Lung (tissue), 11 donors: ENCODE measurements at regions not wholly inside any gene's neighbourhood (a gene's known extent, or its start where the extent isn't known, plus 50 kb on each side); places are given as distances from the start of the nearest gene placed in this dataset.
"Not testable (repeated sequence)": the region's sequence is repeated elsewhere in the genome, so short reads cannot be mapped to it uniquely, and the experiment has no call there.

ENCODE experiments used
- ATAC-seq: fragments of 200-7000 bp; cut with Tn5 transposase; one replicate; pipeline ENCODE4 v1.9.1; 2020; ENCODE audit warnings: moderate number of reproducible peaks; ENCODE audit not compliant: insufficient read depth, low FRiP score
- DNase-seq, 3 donors: peaks; one replicate each; pipeline ENCODE4 v3.0.0-alpha.2; 2013 to 2017
- H3K27ac ChIP-seq, 2 donors: one replicate each; pipeline ENCODE4 v1.5.1; 2013; ENCODE audit warnings: mild to moderate bottlenecking in 2 of 2, moderate library complexity in 2 of 2, control low read depth in 1 of 2, inconsistent platforms in 1 of 2, low read depth in 1 of 2, low read length in 1 of 2
- H3K27me3 ChIP-seq, 3 donors: one replicate each; pipeline ENCODE4 v1.5.1; 2013; ENCODE audit warnings: low read length in 2 of 3; ENCODE audit not compliant: control insufficient read depth in 3 of 3, insufficient read depth in 3 of 3
- H3K36me3 ChIP-seq, 4 donors: one replicate each; pipeline ENCODE4 v1.5.1; 2013; ENCODE audit warnings: low read length in 4 of 4, mild to moderate bottlenecking in 1 of 4, moderate library complexity in 1 of 4; ENCODE audit not compliant: control insufficient read depth in 4 of 4, insufficient read depth in 4 of 4
- H3K4me1 ChIP-seq, 5 donors: one replicate each; pipeline ENCODE4 v1.5.1; 2013; ENCODE audit warnings: low read length in 5 of 5, mild to moderate bottlenecking in 2 of 5, moderate library complexity in 1 of 5; ENCODE audit not compliant: control insufficient read depth in 5 of 5, insufficient read depth in 5 of 5
- H3K4me3 ChIP-seq: one replicate; pipeline ENCODE4 v1.5.1; 2013; ENCODE audit warnings: mild to moderate bottlenecking, control low read depth, moderate library complexity
- H3K9ac ChIP-seq, 2 donors: one replicate each; pipeline ENCODE4 v1.5.1; 2013; ENCODE audit warnings: low read length in 2 of 2, control low read depth in 1 of 2; ENCODE audit not compliant: insufficient read depth in 1 of 2
- H3K9me3 ChIP-seq, 4 donors: one replicate each; pipeline ENCODE4 v1.5.1; 2013; ENCODE audit warnings: low read length in 3 of 4, mild to moderate bottlenecking in 1 of 4, moderate library complexity in 1 of 4; ENCODE audit not compliant: control insufficient read depth in 4 of 4, insufficient read depth in 3 of 4
- CTCF ChIP-seq: IDR thresholded peaks from 2 replicates; pipeline ENCODE4 v1.5.1; 2012; ENCODE audit warnings: mild to moderate bottlenecking; ENCODE audit errors: control extremely low read depth, extremely low read depth
- WGBS, 2 donors: extraction: QIAGEN DNeasy Blood & Tissue Kit; methylation state at CpG; one replicate each; pipeline ENCODE4 v1.1.7; 2013; 5-methylcytosine and 5-hydroxymethylcytosine counted together
- donor health status: control.
- donor health status: control.
- donor health status: Bipolar disorder and iron deficiency.
- donor health status: healthy.
- donor health status: DM: yes; HTN: yes; CAD: no.

GRCh38 chr2:65896446-65896845, 464.0 kb upstream of the SPRED2 start:
- ATAC-seq: no peak
- 94 to 95% methylated on average over 4 of the region's 4 CpGs for WGBS, 2 donors
- no peaks in the 10 kb centered on the region for H3K27me3 ChIP-seq
- H3K36me3 ChIP-seq: no peaks in the 10 kb centered on the region
- no peak overlapping the region for H3K27ac ChIP-seq
- no peaks in the 10 kb centered on the region for H3K9me3 ChIP-seq
- TF ChIP-seq CTCF: no peak
- H3K4me1 ChIP-seq: peaks cover 0 to 5% (median 0%) of the 10 kb centered on the region in 5 donors
- no peak for DNase-seq
- no peak overlapping the region for H3K9ac ChIP-seq
- H3K4me3 ChIP-seq: no peak overlapping the region

GRCh38 chr2:65890131-65890530, 457.7 kb upstream of the SPRED2 start:
- not testable (repeated sequence) for H3K4me3 ChIP-seq, H3K27ac ChIP-seq, H3K36me3 ChIP-seq, DNase-seq, H3K9me3 ChIP-seq, ATAC-seq, H3K27me3 ChIP-seq, H3K9ac ChIP-seq, H3K4me1 ChIP-seq
- WGBS, 2 donors: 47 to 50% methylated on average over 6 of the region's 6 CpGs

GRCh38 chr2:65885266-65885665, 452.9 kb upstream of the SPRED2 start:
- no peak for TF ChIP-seq CTCF
- WGBS, 2 donors: 62 to 75% methylated on average over 1 of the region's 1 CpG
- no peaks in the 10 kb centered on the region for H3K27me3 ChIP-seq
- no peaks in the 10 kb centered on the region for H3K36me3 ChIP-seq
- no peak overlapping the region for H3K9ac ChIP-seq
- DNase-seq (peak in 2 of 3 donors; percentile 47 to 55), ATAC-seq (no peak)
- H3K4me3 ChIP-seq: no peak overlapping the region
- no peak overlapping the region for H3K27ac ChIP-seq
- H3K9me3 ChIP-seq: peaks cover 0 to 1% (median 0%) of the 10 kb centered on the region in 4 donors
- no peaks in the 10 kb centered on the region for H3K4me1 ChIP-seq

- no peak for ATAC-seq
Observed at GRCh38 chr2:65881592-65881991, 449.2 kb upstream of the SPRED2 start.

More at GRCh38 chr2:65881592-65881991, 449.2 kb upstream of the SPRED2 start:
- Histone ChIP-seq H3K4me3 (no peak overlapping the region), H3K9me3 (no peaks in the 10 kb centered on the region), H3K27ac (no peak overlapping the region), H3K36me3 (no peaks in the 10 kb centered on the region), H3K9ac (no peak overlapping the region), H3K27me3 (no peaks in the 10 kb centered on the region), H3K4me1 (peaks cover 0 to 3% (median 0%) of the 10 kb centered on the region in 5 donors)
- WGBS, 2 donors: 59 to 70% methylated on average over 1 of the region's 1 CpG
- DNase-seq: no peak
- no peak for TF ChIP-seq CTCF
